ENCODE measurements at regions not wholly inside any gene's neighbourhood (a gene's known extent, or its start where the extent isn't known, plus 50 kb on each side); places are given as distances from the start of the nearest gene placed in this dataset.

DNA sequence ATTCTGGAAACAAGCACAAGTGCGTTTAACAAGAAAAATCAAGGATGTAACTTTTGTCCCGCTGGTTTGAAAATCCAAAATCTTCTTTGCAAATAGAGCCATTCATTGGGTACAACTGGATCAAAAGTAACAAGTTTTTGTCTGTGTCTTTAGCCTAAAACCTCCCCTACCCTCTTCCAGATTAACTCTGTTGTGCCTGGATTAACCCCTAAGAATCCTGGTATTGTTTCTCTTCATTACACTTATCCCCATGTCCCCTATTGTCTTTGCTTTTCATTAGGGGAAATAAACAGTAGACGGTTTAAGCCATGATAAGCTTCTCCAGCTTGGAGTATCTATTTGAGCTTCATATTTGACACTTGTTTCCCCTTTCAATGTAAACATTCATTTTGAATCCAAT, 242.1 kb upstream of the ARGLU1 start:
- H3K27ac Mint-ChIP-seq: no peak overlapping the region
- ChIA-PET POLR2A (no interaction called here), CTCF (no interaction called here)
- H3K4me1 Mint-ChIP-seq (ENCODE audit: low read depth): no peaks in the 10 kb centered on the region
- intact Hi-C loops (cut with micrococcal nuclease): no loop called here
- H3K27me3 Mint-ChIP-seq: peaks cover 5% of the 10 kb centered on the region
- H3K36me3 Mint-ChIP-seq: no peaks in the 10 kb centered on the region
- no peaks in the 10 kb centered on the region for H3K9me3 Mint-ChIP-seq
- DNase-seq: no peak
- no peak overlapping the region for H3K4me3 Mint-ChIP-seq

GRCh38 chr13:106804991-106805390, 237.1 kb upstream of the ARGLU1 start:
- ChIA-PET POLR2A (no interaction called here), CTCF (no interaction called here)
- no peaks in the 10 kb centered on the region for H3K36me3 Mint-ChIP-seq
- no peaks in the 10 kb centered on the region for H3K9me3 Mint-ChIP-seq
- no peak for DNase-seq
- H3K4me1 Mint-ChIP-seq (ENCODE audit: low read depth): no peaks in the 10 kb centered on the region
- intact Hi-C loops (cut with micrococcal nuclease): no loop called here
- no peak overlapping the region for H3K27ac Mint-ChIP-seq
- no peak overlapping the region for H3K4me3 Mint-ChIP-seq
- H3K27me3 Mint-ChIP-seq: no peaks in the 10 kb centered on the region

GRCh38 chr13:106802917-106803316, 235.0 kb upstream of the ARGLU1 start:
- no peak overlapping the region for H3K4me3 Mint-ChIP-seq
- H3K9me3 Mint-ChIP-seq: no peaks in the 10 kb centered on the region
- ChIA-PET POLR2A (no interaction called here), CTCF (no interaction called here)
- H3K27me3 Mint-ChIP-seq: no peaks in the 10 kb centered on the region
- intact Hi-C loops (cut with micrococcal nuclease): no loop called here
- no peak overlapping the region for H3K27ac Mint-ChIP-seq
- no peaks in the 10 kb centered on the region for H3K36me3 Mint-ChIP-seq
- no peaks in the 10 kb centered on the region for H3K4me1 Mint-ChIP-seq (ENCODE audit: low read depth)
- no peak for DNase-seq

DNA sequence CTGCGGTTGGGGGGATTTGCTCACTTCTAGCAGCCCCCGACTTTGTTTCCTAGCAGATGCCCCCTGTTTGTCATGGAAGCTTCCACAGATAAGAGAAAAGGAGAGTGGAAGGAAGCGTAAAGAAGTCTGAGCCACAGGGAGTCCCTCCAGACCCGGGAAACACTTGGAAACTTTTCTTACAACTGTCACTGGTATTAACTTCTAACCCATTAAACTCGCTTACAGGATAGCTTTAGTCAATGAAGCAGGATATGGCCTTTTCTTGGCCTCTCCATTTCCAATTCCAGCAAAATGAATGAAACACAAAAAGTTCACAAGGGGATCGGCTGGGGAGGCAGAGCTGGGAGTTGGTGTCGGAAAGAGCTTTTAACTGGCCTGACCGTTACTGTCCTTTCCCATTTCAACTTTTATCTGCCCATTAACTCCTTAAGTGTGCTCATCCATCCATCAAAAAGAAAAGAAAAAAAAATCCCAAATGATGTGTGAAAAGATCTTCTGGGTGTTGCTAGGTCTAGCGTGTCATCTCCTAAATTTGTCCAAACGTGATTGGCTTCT, 231.9 kb upstream of the ARGLU1 start:
- Mint-ChIP-seq H3K4me1 (ENCODE audit: low read depth) (no peaks in the 10 kb centered on the region), H3K27me3 (peaks cover 3% of the 10 kb centered on the region), H3K36me3 (no peaks in the 10 kb centered on the region), H3K27ac (no peak overlapping the region), H3K9me3 (no peaks in the 10 kb centered on the region), H3K4me3 (no peak overlapping the region)
- ChIA-PET CTCF (no interaction called here), POLR2A (no interaction called here)
- no peak for DNase-seq
- intact Hi-C loops (cut with micrococcal nuclease): no loop called here

- Mint-ChIP-seq H3K36me3 (no peaks in the 10 kb centered on the region), H3K4me3 (no peak overlapping the region), H3K4me1 (ENCODE audit: low read depth) (no peaks in the 10 kb centered on the region), H3K27me3 (peaks cover 3% of the 10 kb centered on the region), H3K9me3 (no peaks in the 10 kb centered on the region), H3K27ac (no peak overlapping the region)
- ChIA-PET CTCF (interaction anchor here (1.1 kb wide), 1 partner anchor 260 kb away, joined by 3 read pairs; no protein-coding TSS in a partner anchor), POLR2A (no interaction called here)
- DNase-seq: no peak
- intact Hi-C loops (cut with micrococcal nuclease): no loop called here
Observed at GRCh38 chr13:106797081-106797640, 229.2 kb upstream of the ARGLU1 start.

- Mint-ChIP-seq H3K4me1 (ENCODE audit: low read depth) (no peaks in the 10 kb centered on the region), H3K9me3 (no peaks in the 10 kb centered on the region), H3K27me3 (peaks cover 3% of the 10 kb centered on the region), H3K4me3 (no peak overlapping the region), H3K27ac (no peak overlapping the region), H3K36me3 (no peaks in the 10 kb centered on the region)
- ChIA-PET CTCF (interaction anchor here (1.1 kb wide), 1 partner anchor 260 kb away, joined by 3 read pairs; no protein-coding TSS in a partner anchor), POLR2A (no interaction called here)
- intact Hi-C loops (cut with micrococcal nuclease): no loop called here
- DNase-seq: no peak
Observed at GRCh38 chr13:106796280-106797047, 228.5 kb upstream of the ARGLU1 start.

DNA sequence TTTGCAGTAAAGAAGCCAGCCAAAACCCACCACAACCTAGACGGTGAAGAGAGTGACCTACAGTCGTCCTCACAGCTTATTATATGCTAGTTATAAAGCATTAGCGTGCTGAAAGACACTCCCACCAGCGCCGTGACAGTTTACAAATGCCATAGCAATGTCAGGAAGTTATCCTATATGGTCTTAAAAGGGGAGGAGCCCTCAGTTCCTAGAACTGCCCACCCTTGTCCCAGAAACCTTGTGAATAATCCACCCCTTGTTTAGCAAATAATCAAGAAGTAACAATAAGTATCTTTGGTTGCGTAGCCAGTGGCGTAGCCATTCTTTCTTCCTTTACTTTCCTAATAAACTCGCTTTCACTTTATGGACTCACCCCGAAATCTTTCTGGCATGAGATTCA, 227.9 kb upstream of the ARGLU1 start:
- POLR2A ChIA-PET: no interaction called here
- intact Hi-C loops (cut with micrococcal nuclease): no loop called here
- Mint-ChIP-seq H3K9me3 (no peaks in the 10 kb centered on the region), H3K27ac (no peak overlapping the region), H3K4me1 (ENCODE audit: low read depth) (no peaks in the 10 kb centered on the region), H3K36me3 (no peaks in the 10 kb centered on the region), H3K4me3 (no peak overlapping the region), H3K27me3 (peaks cover 3% of the 10 kb centered on the region)
- DNase-seq: no peak
- CTCF ChIA-PET: no interaction called here

GRCh38 chr13:106794117-106794516, 226.2 kb upstream of the ARGLU1 start:
- H3K4me1 Mint-ChIP-seq (ENCODE audit: low read depth): no peaks in the 10 kb centered on the region
- H3K27me3 Mint-ChIP-seq: peaks cover 3% of the 10 kb centered on the region
- H3K9me3 Mint-ChIP-seq: no peaks in the 10 kb centered on the region
- no peaks in the 10 kb centered on the region for H3K36me3 Mint-ChIP-seq
- ChIA-PET POLR2A (no interaction called here), CTCF (no interaction called here)
- H3K27ac Mint-ChIP-seq: no peak overlapping the region
- H3K4me3 Mint-ChIP-seq: no peak overlapping the region
- DNase-seq: no peak
- intact Hi-C loops (cut with micrococcal nuclease): no loop called here

DNA sequence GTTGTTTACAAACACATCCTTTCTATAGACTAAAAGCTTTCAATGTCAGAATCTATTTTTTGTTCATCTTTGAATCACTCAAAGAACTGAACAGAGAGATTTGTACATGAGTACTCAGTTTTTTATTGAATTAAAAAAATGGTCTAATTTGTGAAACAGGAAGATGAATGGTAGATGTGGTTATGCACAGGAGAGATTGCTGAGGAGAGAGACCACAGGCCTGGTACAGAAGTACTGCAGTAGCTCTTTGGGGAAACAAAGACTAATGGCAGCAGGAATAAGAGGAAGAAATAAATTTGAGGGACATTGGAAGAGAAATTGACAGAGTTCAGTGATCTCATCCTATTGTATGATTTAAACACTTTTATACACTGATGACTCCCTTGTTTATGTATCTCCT, 222.0 kb upstream of the ARGLU1 start:
- Mint-ChIP-seq H3K4me1 (ENCODE audit: low read depth) (no peaks in the 10 kb centered on the region), H3K9me3 (no peaks in the 10 kb centered on the region), H3K4me3 (no peak overlapping the region), H3K27me3 (no peaks in the 10 kb centered on the region), H3K27ac (no peak overlapping the region), H3K36me3 (no peaks in the 10 kb centered on the region)
- CTCF ChIA-PET: no interaction called here
- POLR2A ChIA-PET: no interaction called here
- intact Hi-C loops (cut with micrococcal nuclease): no loop called here
- DNase-seq: no peak

DNA sequence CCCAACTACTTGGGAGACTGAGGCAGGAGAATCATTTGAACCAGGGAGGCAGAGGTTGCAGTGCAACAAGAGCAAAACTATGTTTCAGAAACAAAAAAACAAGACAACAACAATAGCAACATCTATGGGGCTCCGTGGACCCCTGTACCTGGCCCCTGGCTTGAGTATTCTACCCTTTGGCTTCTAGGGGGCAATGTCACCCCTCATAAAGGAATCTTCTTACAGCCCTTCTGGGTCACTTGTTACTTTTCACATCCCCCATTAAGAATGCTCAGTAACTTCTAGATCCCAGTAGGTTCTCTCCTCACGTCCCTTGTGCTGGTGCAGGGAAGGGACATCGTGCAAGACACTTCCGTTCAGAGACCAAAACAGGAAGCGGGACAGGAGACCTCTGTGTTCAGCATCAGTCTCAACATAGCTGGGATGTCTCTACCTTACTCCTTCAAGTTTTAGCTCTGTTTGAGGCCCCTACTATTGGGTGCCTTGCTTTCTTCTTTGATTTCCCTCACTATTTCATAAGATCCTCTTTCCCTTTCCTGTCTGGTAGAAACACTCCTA, 218.1 kb upstream of the ARGLU1 start:
- ChIA-PET CTCF (no interaction called here), POLR2A (no interaction called here)
- no peak overlapping the region for H3K27ac Mint-ChIP-seq
- H3K9me3 Mint-ChIP-seq: no peaks in the 10 kb centered on the region
- intact Hi-C loops (cut with micrococcal nuclease): no loop called here
- no peaks in the 10 kb centered on the region for H3K27me3 Mint-ChIP-seq
- no peaks in the 10 kb centered on the region for H3K4me1 Mint-ChIP-seq (ENCODE audit: low read depth)
- DNase-seq: no peak
- no peak overlapping the region for H3K4me3 Mint-ChIP-seq
- no peaks in the 10 kb centered on the region for H3K36me3 Mint-ChIP-seq

GRCh38 chr13:106774621-106775020, 206.7 kb upstream of the ARGLU1 start:
- no peak for DNase-seq
- intact Hi-C loops (cut with micrococcal nuclease): no loop called here
- ChIA-PET CTCF (no interaction called here), POLR2A (no interaction called here)
- Mint-ChIP-seq H3K36me3 (no peaks in the 10 kb centered on the region), H3K27ac (no peak overlapping the region), H3K27me3 (no peaks in the 10 kb centered on the region), H3K4me3 (no peak overlapping the region), H3K9me3 (no peaks in the 10 kb centered on the region), H3K4me1 (ENCODE audit: low read depth) (no peaks in the 10 kb centered on the region)

GRCh38 chr13:106772006-106772601, 204.2 kb upstream of the ARGLU1 start:
- CTCF ChIA-PET: no interaction called here
- H3K27me3 Mint-ChIP-seq: no peaks in the 10 kb centered on the region
- no peak for DNase-seq

DNA sequence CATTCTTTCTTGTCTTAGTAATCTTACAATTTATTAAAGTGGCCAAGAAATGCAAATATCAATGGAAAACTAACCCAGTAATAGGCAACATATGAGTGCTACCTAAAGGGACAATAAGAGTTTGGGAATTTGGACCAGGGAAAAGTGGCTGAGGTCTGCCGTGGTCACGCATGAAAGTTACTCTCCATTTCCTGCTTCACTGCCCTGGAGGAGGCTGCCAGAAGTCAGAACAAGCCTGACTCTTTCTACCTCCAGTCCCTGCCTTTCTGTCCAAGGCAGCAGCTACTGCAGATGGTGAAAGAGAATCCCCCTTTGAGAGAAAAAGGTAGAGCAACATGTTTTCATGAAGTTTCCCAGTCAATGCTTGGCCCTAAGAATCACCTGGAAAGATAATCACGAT, 201.1 kb upstream of the ARGLU1 start:
- DNase-seq: no peak
- H3K4me3 Mint-ChIP-seq: no peak overlapping the region
- CTCF ChIA-PET: no interaction called here
- no peaks in the 10 kb centered on the region for H3K27me3 Mint-ChIP-seq
- POLR2A ChIA-PET: no interaction called here
- no peaks in the 10 kb centered on the region for H3K36me3 Mint-ChIP-seq
- H3K4me1 Mint-ChIP-seq (ENCODE audit: low read depth): no peaks in the 10 kb centered on the region
- intact Hi-C loops (cut with micrococcal nuclease): no loop called here
- H3K27ac Mint-ChIP-seq: no peak overlapping the region
- peaks cover 10% of the 10 kb centered on the region for H3K9me3 Mint-ChIP-seq

More at GRCh38 chr13:106772006-106772601, 204.2 kb upstream of the ARGLU1 start:
- H3K27ac Mint-ChIP-seq: no peak overlapping the region
- no peaks in the 10 kb centered on the region for H3K4me1 Mint-ChIP-seq (ENCODE audit: low read depth)
- peaks cover 10% of the 10 kb centered on the region for H3K9me3 Mint-ChIP-seq
- POLR2A ChIA-PET: no interaction called here
- H3K36me3 Mint-ChIP-seq: no peaks in the 10 kb centered on the region
- intact Hi-C loops (cut with micrococcal nuclease): no loop called here
- no peak overlapping the region for H3K4me3 Mint-ChIP-seq

Data from activated CD4-positive, alpha-beta memory T cell treated with anti-CD3 and anti-CD28 coated beads for 36 hours (primary cell).